Mucosa of stomach (tissue), 1 donor: ENCODE measurements at regions not wholly inside any gene's neighbourhood (a gene's known extent, or its start where the extent isn't known, plus 50 kb on each side); places are given as distances from the start of the nearest gene placed in this dataset.

Experiments used
- H3K27me3 ChIP-seq: one replicate; pipeline ENCODE4 v1.7.0; 2013; ENCODE audit warnings: mild to moderate bottlenecking, low read length; ENCODE audit not compliant: control insufficient read depth, insufficient read depth
- H3K36me3 ChIP-seq: one replicate; pipeline ENCODE4 v1.7.0; 2013; ENCODE audit warnings: low read length; ENCODE audit not compliant: control insufficient read depth, insufficient read depth
- H3K4me1 ChIP-seq: one replicate; pipeline ENCODE4 v1.7.0; 2013; ENCODE audit warnings: mild to moderate bottlenecking, low read length; ENCODE audit not compliant: control insufficient read depth, insufficient read depth
- H3K4me3 ChIP-seq: one replicate; pipeline ENCODE4 v1.7.0; 2013; ENCODE audit warnings: low read length
- H3K9ac ChIP-seq: one replicate; pipeline ENCODE4 v1.7.0; 2013; ENCODE audit warnings: mild to moderate bottlenecking, low read length, moderate library complexity
- H3K9me3 ChIP-seq: one replicate; pipeline ENCODE4 v1.7.0; 2013; ENCODE audit warnings: mild to moderate bottlenecking, low read length, moderate library complexity; ENCODE audit not compliant: control insufficient read depth
- donor health status: Pancreatic carcinoma.

- no peaks in the 10 kb centered on the region for H3K9me3 ChIP-seq
- no peaks in the 10 kb centered on the region for H3K27me3 ChIP-seq
- no peak overlapping the region for H3K9ac ChIP-seq
- H3K36me3 ChIP-seq = no peaks in the 10 kb centered on the region
- H3K4me3 ChIP-seq = no peak overlapping the region
- H3K4me1 ChIP-seq = no peaks in the 10 kb centered on the region
Measured at GRCh38 chr2:143946436-143947391, 573.2 kb downstream of the ZEB2 start.

GRCh38 chr2:143942486-143942885, 577.4 kb downstream of the ZEB2 start:
- no peak overlapping the region for H3K9ac ChIP-seq
- no peaks in the 10 kb centered on the region for H3K36me3 ChIP-seq
- H3K4me3 ChIP-seq = no peak overlapping the region
- no peaks in the 10 kb centered on the region for H3K9me3 ChIP-seq
- H3K27me3 ChIP-seq = peaks cover 14% of the 10 kb centered on the region
- no peaks in the 10 kb centered on the region for H3K4me1 ChIP-seq

GRCh38 chr2:143940720-143941119, 579.2 kb downstream of the ZEB2 start:
- H3K9ac ChIP-seq = no peak overlapping the region

GRCh38 chr2:143939626-143940330, 580.1 kb downstream of the ZEB2 start:
- peaks cover 28% of the 10 kb centered on the region for H3K27me3 ChIP-seq
- H3K9ac ChIP-seq = no peak overlapping the region
- H3K9me3 ChIP-seq = no peaks in the 10 kb centered on the region
- no peaks in the 10 kb centered on the region for H3K36me3 ChIP-seq
- H3K4me3 ChIP-seq = no peak overlapping the region
- no peaks in the 10 kb centered on the region for H3K4me1 ChIP-seq

More at GRCh38 chr2:143940720-143941119, 579.2 kb downstream of the ZEB2 start:
- Histone ChIP-seq H3K9me3 (no peaks in the 10 kb centered on the region), H3K36me3 (no peaks in the 10 kb centered on the region), H3K4me1 (no peaks in the 10 kb centered on the region), H3K27me3 (peaks cover 28% of the 10 kb centered on the region), H3K4me3 (no peak overlapping the region)

GRCh38 chr2:143937723-143938350, 582.1 kb downstream of the ZEB2 start:
- Histone ChIP-seq H3K27me3 (peaks cover 28% of the 10 kb centered on the region), H3K4me3 (no peak overlapping the region), H3K9ac (peak overlapping the region; percentile 50), H3K4me1 (peaks cover 6% of the 10 kb centered on the region), H3K36me3 (no peaks in the 10 kb centered on the region), H3K9me3 (no peaks in the 10 kb centered on the region)

GRCh38 chr2:143936848-143937722, 582.8 kb downstream of the ZEB2 start:
- peak overlapping the region; percentile 50 for H3K9ac ChIP-seq
- H3K27me3 ChIP-seq = peaks cover 28% of the 10 kb centered on the region
- peak overlapping the region; percentile 49 for H3K4me3 ChIP-seq
- H3K36me3 ChIP-seq = no peaks in the 10 kb centered on the region
- no peaks in the 10 kb centered on the region for H3K9me3 ChIP-seq
- H3K4me1 ChIP-seq = peaks cover 6% of the 10 kb centered on the region

GRCh38 chr2:143936538-143936847, 583.4 kb downstream of the ZEB2 start:
- peaks cover 28% of the 10 kb centered on the region for H3K27me3 ChIP-seq
- peak overlapping the region; percentile 49 for H3K4me3 ChIP-seq
- H3K4me1 ChIP-seq = peaks cover 6% of the 10 kb centered on the region
- no peaks in the 10 kb centered on the region for H3K9me3 ChIP-seq
- no peaks in the 10 kb centered on the region for H3K36me3 ChIP-seq
- peak overlapping the region; percentile 50 for H3K9ac ChIP-seq

- Histone ChIP-seq H3K9ac (no peak overlapping the region), H3K4me3 (no peak overlapping the region), H3K36me3 (no peaks in the 10 kb centered on the region), H3K4me1 (peaks cover 6% of the 10 kb centered on the region), H3K27me3 (peaks cover 28% of the 10 kb centered on the region), H3K9me3 (no peaks in the 10 kb centered on the region)
Measured at GRCh38 chr2:143935482-143935752, 584.5 kb downstream of the ZEB2 start.

- Histone ChIP-seq H3K36me3 (no peaks in the 10 kb centered on the region), H3K4me3 (no peak overlapping the region), H3K9me3 (no peaks in the 10 kb centered on the region), H3K4me1 (peaks cover 6% of the 10 kb centered on the region), H3K27me3 (peaks cover 28% of the 10 kb centered on the region), H3K9ac (no peak overlapping the region)
Measured at GRCh38 chr2:143934626-143935481, 585.1 kb downstream of the ZEB2 start.

- Histone ChIP-seq H3K4me3 (no peak overlapping the region), H3K36me3 (no peaks in the 10 kb centered on the region), H3K27me3 (peaks cover 28% of the 10 kb centered on the region), H3K9ac (no peak overlapping the region), H3K9me3 (no peaks in the 10 kb centered on the region), H3K4me1 (peaks cover 6% of the 10 kb centered on the region)
Measured at GRCh38 chr2:143933946-143934569, 585.9 kb downstream of the ZEB2 start.
